Type B pancreatic cell (in vitro differentiated cells): ENCODE measurements at regions not wholly inside any gene's neighbourhood (a gene's known extent, or its start where the extent isn't known, plus 50 kb on each side); places are given as distances from the start of the nearest gene placed in this dataset.
A peak's percentile ranks its signal among the peaks of the same experiment; 100 is the strongest.

ENCODE experiments used
- DNase-seq: peaks from one replicate; pipeline ENCODE4 v3.0.0; 2021; ENCODE audit warnings: mixed read lengths; ENCODE audit not compliant: unreplicated experiment; ENCODE audit errors: extremely low spot score
- H3K27ac Mint-ChIP-seq: 2 replicates; pipeline ENCODE4 v1.8.0; 2021; ENCODE audit warnings: mild to moderate bottlenecking, mixed read lengths
- H3K27me3 Mint-ChIP-seq: 2 replicates; pipeline ENCODE4 v1.8.0; 2021; ENCODE audit warnings: mixed read lengths
- H3K36me3 Mint-ChIP-seq: 2 replicates; pipeline ENCODE4 v1.8.0; 2021; ENCODE audit warnings: mixed read lengths
- H3K4me1 Mint-ChIP-seq: one replicate; pipeline ENCODE4 v1.8.0; 2021; ENCODE audit warnings: mixed read lengths; ENCODE audit not compliant: unreplicated experiment
- H3K4me3 Mint-ChIP-seq: 2 replicates; pipeline ENCODE4 v1.8.0; 2021; ENCODE audit warnings: mild to moderate bottlenecking, mixed read lengths
- H3K9me3 Mint-ChIP-seq: 2 replicates; pipeline ENCODE4 v1.8.0; 2021; ENCODE audit warnings: mixed read lengths
- TF ChIP-seq, protein P1 (sequence below): fragments of 200-600 bp; sonication (generic); conservative IDR thresholded peaks from 2 replicates; pipeline ENCODE4 v1.5.0; 2021; ENCODE audit warnings: antibody characterized with exemption, mild to moderate bottlenecking

DNA sequence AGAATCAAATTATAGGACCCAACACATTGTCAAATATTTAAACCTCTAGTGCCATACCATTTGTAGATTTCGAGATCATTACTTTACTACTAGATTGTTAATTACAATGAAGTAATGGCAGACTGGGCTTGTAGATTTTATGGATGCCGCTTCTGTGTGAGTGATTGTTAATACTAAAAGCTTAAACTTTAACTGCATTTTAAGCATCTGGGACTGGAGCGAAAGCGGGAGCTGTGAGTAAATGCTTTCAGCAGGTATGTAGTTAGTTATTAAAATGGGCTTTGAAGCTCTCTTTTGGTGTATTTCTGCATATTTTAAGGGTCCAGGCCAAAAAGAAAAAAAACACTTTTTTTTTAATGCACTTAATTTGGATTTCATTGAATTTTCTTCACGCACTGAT is 519.3 kb downstream of the MED13L start:
- Mint-ChIP-seq H3K27ac (no peak overlapping the region), H3K4me3 (no peak overlapping the region), H3K36me3 (no peaks in the 10 kb centered on the region), H3K4me1 (peaks cover 24% of the 10 kb centered on the region), H3K27me3 (peaks cover 20% of the 10 kb centered on the region), H3K9me3 (peaks cover 4% of the 10 kb centered on the region)
- TF ChIP-seq, protein P1, sequence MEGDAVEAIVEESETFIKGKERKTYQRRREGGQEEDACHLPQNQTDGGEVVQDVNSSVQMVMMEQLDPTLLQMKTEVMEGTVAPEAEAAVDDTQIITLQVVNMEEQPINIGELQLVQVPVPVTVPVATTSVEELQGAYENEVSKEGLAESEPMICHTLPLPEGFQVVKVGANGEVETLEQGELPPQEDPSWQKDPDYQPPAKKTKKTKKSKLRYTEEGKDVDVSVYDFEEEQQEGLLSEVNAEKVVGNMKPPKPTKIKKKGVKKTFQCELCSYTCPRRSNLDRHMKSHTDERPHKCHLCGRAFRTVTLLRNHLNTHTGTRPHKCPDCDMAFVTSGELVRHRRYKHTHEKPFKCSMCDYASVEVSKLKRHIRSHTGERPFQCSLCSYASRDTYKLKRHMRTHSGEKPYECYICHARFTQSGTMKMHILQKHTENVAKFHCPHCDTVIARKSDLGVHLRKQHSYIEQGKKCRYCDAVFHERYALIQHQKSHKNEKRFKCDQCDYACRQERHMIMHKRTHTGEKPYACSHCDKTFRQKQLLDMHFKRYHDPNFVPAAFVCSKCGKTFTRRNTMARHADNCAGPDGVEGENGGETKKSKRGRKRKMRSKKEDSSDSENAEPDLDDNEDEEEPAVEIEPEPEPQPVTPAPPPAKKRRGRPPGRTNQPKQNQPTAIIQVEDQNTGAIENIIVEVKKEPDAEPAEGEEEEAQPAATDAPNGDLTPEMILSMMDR, result no peak
- DNase-seq, result no peak

DNA sequence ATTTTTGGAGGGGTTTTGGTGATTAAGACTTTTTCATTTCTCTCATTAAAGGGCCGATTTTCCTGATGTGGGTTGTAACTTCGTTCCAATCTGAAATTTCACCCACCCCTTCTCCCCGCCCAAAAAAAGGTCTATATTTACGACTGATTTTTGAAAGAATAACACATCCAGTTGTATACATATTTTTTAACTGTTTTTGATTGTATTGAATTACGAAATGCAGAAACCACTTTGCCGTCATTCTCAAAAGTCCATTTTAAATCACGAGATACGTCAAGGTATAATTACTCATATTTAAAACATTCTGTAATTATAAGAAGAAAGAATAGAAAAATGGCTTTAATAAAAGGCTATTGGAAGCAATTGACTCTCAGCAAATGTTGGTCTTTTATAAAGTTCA is 520.7 kb downstream of the MED13L start:
- Mint-ChIP-seq H3K36me3 (no peaks in the 10 kb centered on the region), H3K4me3 (peak overlapping the region; percentile 26), H3K27me3 (peaks cover 18% of the 10 kb centered on the region)

DNA sequence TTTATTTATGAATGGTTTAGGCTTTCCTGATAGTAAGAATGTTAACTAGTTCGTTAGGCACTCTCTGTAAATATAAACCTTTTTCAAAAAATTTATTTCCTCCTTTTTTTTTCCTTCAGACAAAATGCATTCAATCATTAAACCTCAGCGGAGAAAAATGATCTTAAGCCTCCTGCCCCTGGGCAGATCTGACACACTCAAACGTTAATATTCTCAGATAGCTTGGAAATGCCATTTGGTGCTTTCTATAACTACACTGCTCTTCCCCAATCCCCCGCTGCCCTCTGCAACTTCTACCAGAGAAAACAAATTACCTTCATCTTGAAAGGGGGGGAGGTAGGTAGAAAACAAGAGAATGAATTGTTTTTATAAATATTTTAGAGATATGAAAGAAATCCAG is 521.2 kb downstream of the MED13L start:
- DNase-seq, result no peak
- peak overlapping the region; percentile 42 for H3K27ac Mint-ChIP-seq
- H3K4me1 Mint-ChIP-seq, result peaks cover 27% of the 10 kb centered on the region
- TF ChIP-seq, protein P1, result no peak
- peak overlapping the region; percentile 26 for H3K4me3 Mint-ChIP-seq
- H3K9me3 Mint-ChIP-seq, result peaks cover 4% of the 10 kb centered on the region
- peaks cover 16% of the 10 kb centered on the region for H3K27me3 Mint-ChIP-seq
- no peaks in the 10 kb centered on the region for H3K36me3 Mint-ChIP-seq

More for the DNA sequence above, 520.7 kb downstream of the MED13L start:
- TF ChIP-seq, protein P1, result no peak
- Mint-ChIP-seq H3K9me3 (peaks cover 4% of the 10 kb centered on the region), H3K4me1 (peaks cover 33% of the 10 kb centered on the region), H3K27ac (no peak overlapping the region)
- no peak for DNase-seq

DNA sequence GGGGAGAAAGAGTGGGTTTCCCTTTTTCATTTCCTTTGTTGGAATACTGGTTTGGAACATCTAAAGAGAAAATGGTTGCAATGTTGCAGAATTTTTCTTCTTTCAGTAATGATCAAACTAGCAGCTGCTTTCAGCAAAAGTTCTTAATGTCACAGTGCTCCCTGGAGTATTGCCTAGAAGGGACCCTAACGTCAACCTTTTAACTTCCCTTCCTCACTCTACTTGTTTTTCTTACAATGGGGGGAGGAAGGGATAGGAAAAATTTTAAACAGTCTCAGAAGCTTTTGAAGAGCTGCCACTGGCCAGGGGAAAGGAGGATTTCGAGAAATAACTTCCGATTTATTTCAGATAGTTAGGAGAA is 521.8 kb downstream of the MED13L start:
- Mint-ChIP-seq H3K27ac (no peak overlapping the region), H3K9me3 (peaks cover 2% of the 10 kb centered on the region), H3K27me3 (peaks cover 13% of the 10 kb centered on the region), H3K36me3 (no peaks in the 10 kb centered on the region), H3K4me1 (peaks cover 27% of the 10 kb centered on the region), H3K4me3 (no peak overlapping the region)
- TF ChIP-seq, protein P1, result no peak
- DNase-seq, result no peak

DNA sequence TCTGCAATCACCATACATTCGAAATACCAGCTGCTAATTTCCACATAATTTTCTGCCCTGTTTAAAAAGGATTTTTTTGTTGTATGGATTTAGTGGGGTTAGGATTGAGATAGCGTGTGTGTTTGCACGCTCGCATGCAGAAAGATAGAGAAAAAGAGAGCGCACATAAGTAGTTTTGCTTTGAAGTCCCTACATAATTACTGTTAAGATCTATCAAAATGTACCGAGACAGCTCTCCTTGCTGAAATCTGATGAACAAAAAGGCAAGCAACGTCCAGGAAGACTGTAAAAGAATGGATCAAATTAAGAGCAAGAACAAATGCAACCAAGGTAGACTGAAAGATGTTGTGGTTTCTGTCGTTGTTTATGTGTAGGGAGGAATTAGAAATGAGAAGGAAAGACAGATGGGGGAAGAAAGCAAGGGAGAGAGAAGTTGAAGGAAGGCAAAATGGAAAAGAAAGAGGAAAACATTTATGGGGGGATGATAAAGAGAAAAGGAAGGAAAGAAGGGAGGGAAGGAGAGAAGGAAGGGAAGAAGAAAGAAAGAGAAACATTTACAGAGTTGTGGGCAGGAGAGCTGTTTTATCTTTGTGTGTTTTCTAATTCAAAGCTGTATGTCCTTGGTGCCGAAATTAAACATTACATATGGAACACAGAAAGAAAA is 522.3 kb downstream of the MED13L start:
- H3K4me3 Mint-ChIP-seq, result peak overlapping the region; percentile 65
- no peaks in the 10 kb centered on the region for H3K9me3 Mint-ChIP-seq
- H3K27me3 Mint-ChIP-seq, result peaks cover 12% of the 10 kb centered on the region
- TF ChIP-seq, protein P1, result no peak
- peak overlapping the region; percentile 2 for H3K27ac Mint-ChIP-seq
- DNase-seq, result no peak
- no peaks in the 10 kb centered on the region for H3K36me3 Mint-ChIP-seq
- H3K4me1 Mint-ChIP-seq, result peaks cover 31% of the 10 kb centered on the region
